Stimulated activated CD4-positive, alpha-beta T cell treated with anti-CD3 and anti-CD28 coated beads, Interleukin-1b, Interleukin-23, amount 100 ng/mL, for 24 hours (primary cell): ENCODE measurements at regions not wholly inside any gene's neighbourhood (a gene's known extent, or its start where the extent isn't known, plus 50 kb on each side); places are given as distances from the start of the nearest gene placed in this dataset.
"Not testable (repeated sequence)": the region's sequence is repeated elsewhere in the genome, so short reads cannot be mapped to it uniquely, and the experiment has no call there.

Source experiments
- DNase-seq, 4 experiments: peaks; one replicate each; pipeline ENCODE4 v3.0.0-alpha.2; 2020; ENCODE audit warnings: low read depth in 4 of 4, low spot score in 1 of 4

DNA sequence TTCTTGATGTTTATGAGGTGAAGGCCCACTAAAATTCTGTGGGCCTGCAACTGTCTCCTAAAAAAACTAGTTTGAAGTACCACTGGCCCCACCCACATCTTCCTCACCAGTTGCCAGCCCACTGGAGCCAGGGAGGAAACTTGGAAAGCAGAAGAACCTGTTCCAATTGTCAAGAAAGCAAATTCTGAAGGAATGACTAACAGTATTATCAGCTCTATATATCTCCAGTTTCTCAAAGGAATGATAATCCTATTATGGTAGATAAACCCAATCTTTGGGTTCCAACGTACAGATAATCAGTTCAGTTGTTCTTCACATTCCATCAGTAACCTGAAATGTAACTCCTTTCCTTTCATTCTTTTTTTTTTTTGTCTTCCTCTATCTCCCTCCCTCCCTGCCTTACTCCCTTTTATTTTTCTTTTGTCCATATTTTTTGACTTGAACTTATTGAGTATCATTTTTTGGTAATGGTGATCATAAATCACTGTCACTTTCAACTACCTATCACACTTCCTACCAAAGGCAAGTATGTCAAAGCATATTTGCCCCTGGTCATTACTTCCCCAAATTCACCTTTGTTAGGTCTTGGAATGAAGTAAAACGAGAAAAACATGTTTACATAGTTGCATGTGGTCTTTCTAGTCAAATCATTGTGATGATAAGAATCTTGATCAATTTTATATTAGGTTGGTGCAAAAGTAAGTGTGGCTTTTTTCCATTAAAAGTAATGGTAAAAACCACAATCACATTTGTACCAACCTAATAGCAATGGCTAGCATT, 943.4 kb downstream of the TTLL7 start:
- DNase-seq: no peak

DNA sequence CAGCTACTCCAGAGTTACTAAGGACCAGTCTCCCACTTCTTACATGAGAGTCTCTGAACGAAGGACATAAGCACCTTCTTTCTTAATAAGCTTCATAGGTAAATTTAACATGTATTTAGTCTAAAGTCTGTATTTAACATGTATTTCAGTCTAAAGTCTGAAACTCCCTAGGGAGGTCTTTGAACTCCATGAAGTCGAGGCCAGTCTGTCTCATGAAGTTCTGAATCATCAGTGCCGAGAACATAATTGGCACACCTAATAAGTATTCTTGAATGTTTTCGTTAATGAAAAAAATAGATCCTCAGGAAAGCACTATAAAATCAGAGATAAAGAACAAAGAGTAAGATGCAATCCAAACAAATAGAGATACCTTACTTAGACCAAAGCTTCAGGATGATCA, 945.5 kb downstream of the TTLL7 start:
- no peak for DNase-seq

DNA sequence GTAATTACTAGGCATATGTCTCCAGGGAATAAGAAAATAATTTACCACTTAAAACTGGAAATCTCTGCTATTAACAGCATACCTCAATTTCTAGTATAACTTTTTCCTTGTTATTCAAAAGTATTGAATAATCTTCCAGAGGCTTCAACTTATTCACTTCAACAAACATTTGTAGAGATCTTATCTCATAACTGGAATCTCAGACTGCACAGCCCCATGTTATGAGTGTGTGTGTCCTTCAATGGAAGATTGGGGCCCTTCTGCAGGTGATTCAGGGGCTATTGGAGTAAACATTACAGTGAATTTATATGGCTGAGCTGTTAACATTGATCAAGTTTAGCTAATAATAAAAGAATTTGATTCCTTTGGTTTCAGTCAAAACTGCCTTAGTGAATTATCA, 946.1 kb downstream of the TTLL7 start:
- DNase-seq: no peak

DNA sequence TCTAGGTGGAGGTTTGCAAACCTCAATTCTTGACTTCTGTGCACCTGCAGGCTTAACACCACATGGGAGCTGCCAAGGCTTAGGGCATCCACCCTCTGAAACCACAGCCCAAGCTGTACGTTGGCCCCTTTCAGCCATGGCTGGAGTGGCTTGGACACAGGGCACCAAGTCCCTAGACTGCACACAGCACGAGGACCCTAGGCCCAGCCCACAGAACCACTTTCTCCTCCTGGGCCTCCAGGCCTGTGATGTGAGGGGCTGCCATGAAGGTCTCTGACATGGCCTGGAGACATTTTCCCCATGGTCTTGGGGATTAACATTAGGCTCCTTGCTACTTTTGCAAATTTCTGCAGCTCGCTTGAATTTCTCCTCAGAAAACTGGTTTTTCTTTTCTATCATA, 947.9 kb downstream of the TTLL7 start:
- DNase-seq: not testable (repeated sequence)

DNA sequence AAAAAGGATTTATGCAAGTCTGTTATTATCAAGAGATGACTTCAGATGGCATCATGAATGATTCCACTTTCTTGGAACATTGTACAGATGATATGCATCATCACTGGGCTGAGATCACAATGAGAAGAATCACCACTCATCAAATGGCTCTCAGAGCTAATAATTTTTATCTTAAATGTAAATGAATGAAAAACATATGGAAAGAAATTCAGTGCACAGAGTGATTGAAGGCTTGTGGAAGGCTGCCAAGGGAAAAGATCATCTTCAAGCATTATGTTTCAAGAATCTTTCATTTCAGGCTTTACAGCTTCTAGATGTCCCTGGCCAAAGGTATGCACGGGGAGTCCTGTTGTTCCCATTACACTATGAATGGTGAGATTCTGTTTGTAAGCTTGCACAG, 955.7 kb downstream of the TTLL7 start:
- no peak for DNase-seq

DNA sequence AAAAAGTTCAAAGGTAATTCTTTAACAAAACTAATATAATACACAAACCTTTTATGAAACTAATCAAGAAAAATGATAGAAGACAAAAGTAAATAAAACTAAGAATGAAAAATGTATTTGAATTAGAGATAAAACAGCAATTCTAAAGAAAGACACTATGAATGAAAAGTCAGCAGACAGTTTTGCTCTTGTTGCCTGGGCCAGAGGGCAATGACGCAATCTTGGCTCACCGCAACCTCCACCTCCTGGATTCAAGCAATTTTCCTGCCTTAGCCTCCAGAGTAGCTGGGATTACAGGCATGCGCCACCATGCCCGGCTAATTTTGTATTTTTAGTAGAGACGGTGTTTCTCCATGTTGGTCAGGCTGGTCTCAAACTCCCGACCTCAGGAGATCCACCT, 959.8 kb downstream of the TTLL7 start:
- not testable (repeated sequence) for DNase-seq

DNA sequence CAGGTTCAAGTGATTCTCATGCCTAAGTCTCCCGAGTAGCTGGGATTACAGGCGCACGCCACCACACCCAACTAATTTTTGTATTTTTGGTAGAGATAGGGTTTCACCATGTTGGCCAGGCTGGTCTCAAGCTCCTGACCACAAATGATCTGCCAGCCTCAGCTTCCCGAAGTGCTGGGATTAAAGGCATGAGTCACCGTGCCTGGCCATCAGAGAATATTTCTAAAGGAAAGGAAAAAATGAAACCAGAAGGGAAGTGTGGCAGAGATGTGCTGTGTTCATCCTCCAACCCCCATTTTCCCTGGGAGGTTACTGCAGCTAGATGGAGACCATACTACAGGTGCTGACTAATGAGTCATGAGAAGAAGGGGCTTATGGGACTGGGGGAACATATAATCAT, 964.1 kb downstream of the TTLL7 start:
- DNase-seq: no peak

DNA sequence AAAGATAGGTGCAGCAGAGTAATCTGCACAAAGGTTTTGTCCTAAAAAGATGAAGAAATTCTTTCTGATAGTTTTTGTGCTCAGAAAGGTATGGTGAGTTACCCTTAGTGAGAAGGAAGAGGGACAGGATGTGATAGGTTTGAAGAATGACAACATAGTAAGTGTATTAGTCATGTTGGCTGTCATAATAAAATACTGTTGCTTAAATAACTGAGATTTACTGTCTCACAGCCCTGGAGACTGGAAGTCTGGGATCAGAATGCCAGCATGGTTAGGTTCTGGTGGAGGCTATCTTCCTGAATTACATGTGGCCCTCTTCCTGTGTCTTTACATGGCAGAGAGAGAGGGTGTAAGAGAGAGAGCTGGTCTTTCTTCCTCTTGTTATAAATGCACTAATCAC, 965.2 kb downstream of the TTLL7 start:
- no peak for DNase-seq

DNA sequence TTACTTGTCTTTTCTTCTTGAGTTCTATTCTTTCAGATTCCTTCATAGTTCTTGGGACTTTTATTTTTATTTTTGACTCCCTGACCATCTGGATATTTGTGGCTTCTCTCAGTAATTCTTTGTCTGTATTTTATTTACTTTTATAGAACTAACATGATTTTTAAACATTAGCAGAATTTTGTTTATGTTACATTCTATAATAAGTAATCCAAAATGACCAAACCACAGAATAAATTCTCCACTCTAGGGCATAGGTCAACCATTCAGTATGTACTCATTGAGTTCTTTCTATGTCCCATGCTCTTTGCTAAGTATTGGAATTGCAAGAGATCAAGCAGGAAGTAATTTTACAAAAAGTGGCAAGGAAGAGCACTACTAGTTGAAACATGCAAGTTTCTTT, 969.0 kb downstream of the TTLL7 start:
- DNase-seq: no peak

DNA sequence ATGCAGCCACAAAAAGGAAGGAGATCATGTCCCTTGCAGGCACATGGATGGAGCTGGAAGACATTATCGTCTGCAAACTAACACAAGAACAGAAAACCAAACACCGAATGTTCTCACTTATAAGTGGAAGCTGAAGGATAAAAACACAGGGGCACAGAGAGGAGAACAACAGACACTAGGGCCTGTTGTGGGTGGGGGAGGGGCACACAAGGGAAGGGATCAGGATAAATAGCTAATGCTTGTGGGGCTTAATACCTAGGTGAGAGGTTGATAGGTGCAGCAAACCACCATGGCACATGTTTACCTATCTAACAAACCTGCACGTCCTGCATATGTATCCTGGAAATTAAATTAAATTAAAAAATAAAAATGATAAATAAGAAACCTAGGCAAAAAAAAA, 969.9 kb downstream of the TTLL7 start:
- no peak for DNase-seq

DNA sequence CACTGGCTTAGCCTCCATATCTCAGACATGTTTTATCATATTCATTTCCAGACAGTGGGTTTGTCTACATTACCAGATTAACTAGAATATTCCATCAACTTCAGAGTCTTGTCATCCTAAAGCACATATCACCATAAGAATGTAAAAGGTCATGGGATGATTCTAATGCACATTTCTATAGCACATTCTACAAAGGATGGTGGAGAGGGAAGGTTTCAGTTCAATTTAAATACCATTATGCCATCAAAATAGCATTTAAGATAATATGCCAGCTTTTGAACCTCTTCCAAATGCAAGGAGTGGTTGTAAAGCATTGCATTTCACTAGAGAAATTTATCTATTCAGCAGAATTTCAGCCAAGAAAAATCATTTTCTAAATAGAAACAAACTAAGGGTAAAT, 970.5 kb downstream of the TTLL7 start:
- no peak for DNase-seq

DNA sequence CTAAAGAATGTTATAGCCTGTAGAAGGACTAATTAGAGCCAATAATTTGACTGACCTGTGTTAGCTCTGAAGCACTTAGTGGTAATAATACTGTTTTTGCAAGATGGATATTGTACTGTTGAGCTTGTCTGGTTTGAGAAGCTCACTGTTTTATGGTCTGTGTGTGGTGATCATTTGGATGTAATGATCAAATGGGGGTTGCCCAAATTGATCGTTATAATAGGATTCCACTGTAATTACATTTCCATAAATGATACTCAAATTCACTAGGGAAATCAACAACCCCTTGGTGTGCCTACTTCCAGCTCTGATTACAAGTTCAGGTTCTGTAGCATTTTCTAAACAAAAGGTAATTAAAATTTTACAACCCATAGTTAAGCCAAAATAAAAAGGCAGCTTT, 971.4 kb downstream of the TTLL7 start:
- DNase-seq: no peak

DNA sequence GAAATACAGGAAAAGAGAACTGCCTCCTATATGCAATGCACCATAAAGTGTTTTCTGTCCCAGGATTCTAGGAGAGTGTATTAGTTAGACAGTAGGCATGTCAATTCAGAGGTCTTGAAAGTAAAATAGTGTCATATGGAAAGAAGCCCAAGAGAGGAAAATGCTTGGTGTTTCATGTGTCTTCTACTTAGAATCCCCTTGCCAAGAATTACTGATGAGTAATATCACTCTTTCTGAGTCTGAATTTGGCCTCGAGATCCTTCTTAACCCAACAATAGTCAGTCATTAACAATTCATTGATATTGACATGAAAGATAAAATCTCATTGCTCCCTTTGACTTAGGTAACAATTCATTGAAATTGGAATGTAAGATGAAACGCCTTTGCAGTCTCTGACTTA, 972.2 kb downstream of the TTLL7 start:
- DNase-seq: no peak

DNA sequence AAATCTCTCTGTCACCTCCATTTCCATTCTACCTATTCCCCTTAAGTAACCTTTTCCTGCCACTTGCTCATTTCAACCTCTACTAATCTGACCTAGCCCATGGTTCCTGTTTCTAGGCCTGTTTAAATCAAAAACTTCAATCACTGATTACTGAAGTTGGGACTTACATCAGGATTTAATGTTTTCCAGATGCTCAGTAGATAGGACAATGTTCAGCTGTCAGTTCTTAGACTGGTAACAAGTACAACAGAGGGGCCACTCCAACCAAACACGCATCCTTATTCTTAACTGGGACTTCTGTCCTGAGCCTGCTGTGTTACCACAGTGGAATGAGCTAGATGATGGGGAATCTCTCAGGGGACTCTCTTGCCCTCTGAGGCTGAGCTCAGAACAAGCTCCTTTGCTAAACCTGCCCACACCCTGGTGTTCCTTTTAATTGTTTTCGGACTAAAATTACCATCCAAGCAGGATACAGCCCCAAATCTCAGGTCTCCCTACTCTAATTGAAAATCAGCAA, 974.6 kb downstream of the TTLL7 start:
- no peak for DNase-seq

DNA sequence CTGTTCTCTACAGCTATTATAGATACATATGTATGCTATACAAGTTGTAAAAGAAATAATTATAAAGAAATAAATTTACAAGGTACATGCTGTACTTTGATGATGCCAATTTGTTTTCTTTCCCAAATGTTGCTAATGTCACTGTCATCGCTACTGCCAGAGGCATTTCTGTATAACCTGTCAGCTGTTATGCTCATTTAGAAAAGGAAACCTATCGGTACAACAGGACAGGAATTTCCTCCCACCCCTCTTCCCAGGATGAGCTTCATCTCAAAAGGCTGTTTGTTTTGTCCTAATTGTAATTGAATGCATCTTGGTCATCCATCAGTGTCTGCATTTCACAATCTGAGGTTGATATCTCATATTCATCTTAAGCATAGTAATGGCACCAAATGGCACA, 975.7 kb downstream of the TTLL7 start:
- no peak for DNase-seq

DNA sequence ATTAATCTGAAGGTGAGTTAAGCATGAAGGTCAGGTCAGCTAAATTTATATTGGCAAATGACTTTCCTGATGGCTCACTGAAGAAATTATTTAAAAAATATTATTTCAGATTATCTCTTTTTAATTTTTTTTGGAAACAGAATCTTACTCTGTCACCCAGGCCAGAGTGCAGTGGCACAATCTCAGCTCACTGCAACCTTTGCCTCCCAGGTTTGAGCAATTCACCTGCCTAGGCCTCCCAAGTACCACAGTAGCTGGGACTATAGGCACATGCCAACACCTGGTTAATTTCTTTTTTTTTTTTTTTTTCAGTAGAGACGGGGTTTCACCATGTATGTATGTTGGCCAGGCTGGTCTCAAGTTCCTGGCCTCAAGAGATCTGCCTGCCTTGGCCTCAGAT, 976.7 kb downstream of the TTLL7 start:
- DNase-seq: no peak

DNA sequence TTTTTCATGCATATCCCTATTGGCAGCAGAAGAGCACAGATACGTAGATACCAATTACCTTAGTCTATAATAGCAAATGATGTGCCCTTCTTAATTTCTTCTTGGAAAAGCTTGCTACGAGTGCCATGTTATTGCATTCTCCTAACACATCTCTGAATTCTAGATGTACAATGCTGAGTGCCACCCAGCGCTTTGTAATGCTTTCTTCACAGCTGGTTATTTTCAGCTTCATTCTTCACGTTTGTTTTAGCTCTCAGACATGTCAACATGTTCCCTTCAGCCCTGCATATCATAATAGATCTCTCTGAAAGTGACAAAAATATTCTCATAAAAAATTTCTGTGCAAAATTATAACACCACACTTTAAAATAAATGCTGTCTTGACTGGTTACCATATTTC, 981.2 kb downstream of the TTLL7 start:
- DNase-seq: no peak

DNA sequence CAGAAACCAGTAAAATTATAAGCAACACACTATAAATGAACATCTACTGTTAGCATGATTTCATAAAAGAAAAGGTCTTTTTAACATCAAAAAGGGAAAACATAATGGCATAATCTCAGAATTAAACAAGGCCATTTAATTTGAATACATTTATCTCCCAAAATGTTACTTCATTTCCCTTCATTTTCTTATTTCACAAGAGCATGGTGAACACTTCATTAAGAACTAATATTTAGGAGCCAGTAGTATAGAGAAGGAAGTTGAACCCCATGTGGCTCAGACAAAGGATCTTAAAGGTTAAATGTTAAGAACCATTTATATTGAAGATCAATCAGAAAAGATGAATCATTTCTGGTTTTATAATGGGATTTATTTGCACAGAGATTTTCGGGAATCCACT, 981.7 kb downstream of the TTLL7 start:
- DNase-seq: no peak

DNA sequence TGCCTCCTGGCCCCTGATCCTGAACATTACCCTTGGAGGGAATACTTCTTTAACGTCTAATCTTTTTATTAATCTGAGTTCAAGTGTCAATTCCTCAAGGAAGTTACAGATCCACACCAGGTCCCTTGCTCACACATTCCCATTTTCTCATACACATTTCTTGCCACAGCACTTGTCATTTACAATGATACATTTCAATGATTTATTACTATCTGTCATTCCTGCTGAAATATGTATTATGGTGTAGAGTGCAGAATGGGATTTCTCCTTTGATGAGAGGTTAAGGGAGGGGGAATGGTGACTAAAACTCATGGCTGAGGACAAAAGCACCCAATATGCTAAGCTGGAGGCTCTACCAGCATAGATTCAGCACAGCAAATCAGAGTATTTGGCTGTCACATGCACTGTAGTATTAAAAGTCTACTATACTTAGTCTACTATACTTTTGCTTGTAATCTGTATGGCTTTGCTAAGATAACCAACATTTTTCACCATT, 982.5 kb downstream of the TTLL7 start:
- no peak for DNase-seq

DNA sequence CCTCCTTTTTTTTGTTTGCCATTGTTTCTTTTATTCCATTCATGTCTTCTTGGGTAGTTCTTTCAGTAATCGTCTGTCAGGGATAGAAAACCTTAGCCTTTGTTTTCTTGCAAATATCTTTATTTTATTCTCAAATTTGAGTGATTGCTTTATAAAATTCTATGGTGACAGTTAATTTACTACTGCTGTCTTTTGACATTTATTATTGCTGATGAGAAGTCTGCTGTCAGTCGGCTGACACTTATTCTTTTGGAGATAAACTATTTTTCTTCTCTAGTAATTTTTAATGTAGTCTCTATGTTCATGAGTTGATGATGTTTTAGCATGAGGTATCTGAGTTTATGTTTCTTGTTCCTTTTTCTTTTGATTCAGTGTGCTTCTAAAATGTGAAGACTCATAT, 983.8 kb downstream of the TTLL7 start:
- DNase-seq: no peak

DNA sequence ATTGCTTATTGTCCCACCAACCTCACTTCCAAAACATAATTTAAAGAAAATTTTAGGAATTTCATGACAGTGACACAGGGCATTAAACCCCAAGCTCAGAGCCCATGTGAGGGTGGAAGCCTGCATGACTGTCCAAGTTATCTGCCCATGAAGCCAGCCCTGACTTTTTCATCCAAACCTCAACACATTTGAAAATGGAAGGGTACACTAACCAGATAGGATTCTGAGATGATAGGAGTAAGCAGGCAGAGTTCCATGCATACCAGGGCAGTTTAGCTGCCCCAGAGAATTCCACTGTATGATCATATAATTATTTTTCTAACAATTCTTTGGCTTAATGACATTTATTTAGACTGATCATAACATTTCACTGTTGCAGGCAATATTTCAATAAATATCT, 986.0 kb downstream of the TTLL7 start:
- no peak for DNase-seq

DNA sequence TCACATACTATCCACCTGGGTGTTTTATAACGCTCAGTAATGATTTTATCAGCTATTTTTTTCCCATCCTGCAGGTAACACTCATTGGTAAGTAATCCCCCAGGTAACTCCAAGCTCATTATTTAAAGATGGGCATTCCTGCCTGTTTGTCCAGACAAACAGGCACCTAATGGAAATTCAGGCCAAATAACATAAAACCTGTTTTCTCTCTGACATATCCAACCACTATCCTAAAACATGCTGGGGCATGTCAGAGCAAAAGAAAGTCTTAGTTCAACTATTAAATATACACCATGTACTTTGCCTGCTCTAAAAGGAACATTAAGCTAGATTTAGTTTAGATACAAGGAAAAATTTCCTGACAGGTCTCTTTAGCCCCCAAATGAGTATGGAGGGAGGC, 987.7 kb downstream of the TTLL7 start:
- no peak for DNase-seq

DNA sequence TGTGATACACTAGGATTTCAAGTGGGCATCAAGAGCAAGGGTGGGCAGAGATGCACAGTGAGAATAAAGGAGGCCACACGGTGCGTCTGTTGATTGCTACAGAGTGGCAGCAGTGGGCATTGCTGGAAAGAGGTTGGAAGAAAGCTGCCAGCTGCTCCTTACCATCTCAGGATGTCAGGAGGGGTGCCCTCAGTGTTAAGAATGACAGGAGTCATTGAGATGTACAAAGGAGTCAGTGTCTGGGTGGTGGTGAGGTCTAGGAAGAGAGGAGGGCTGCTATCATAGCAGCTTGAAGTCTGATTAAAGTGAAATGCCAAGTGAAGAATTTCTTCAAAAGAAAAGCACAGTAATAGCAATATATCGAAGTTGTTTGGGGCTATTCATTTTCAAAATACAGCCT, 992.7 kb downstream of the TTLL7 start:
- no peak for DNase-seq
